Lower leg skin (tissue), 3 donors: ENCODE measurements at regions not wholly inside any gene's neighbourhood (a gene's known extent, or its start where the extent isn't known, plus 50 kb on each side); places are given as distances from the start of the nearest gene placed in this dataset.

Experiments used
- POLR2A ChIP-seq, 2 donors: fragments of 450-650 bp; IDR thresholded peaks; one replicate each; pipeline ENCODE4 v1.6.1; 2016 to 2017; ENCODE audit warnings: antibody characterized with exemption in 2 of 2, mild to moderate bottlenecking in 1 of 2, moderate library complexity in 1 of 2
- TF ChIP-seq, protein P1 (sequence below), 3 donors: fragments of 450-650 bp; IDR thresholded peaks; one replicate each; pipeline ENCODE4 v1.5.1; 2016; ENCODE audit warnings: antibody characterized with exemption in 3 of 3, mild to moderate bottlenecking in 3 of 3, moderate library complexity in 2 of 3

DNA sequence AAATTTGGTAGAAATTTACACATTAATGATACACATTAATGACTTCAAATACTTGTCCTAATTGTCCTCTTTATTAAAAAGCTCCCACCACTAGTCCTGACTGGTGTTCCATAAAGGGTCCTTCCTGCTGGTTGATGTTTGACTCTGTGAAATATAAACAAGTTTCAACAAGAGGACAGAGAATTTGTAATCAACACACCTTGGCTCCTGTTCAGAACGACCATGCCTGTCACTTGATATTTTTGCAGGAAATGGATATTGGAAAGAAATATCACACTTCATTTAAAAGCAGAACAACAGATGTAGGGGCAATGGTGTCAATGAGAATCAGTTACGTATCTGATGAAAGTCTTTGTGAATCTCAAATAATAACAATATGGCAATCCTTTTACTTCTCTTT is 211.7 kb downstream of the ENC1 start:
- TF ChIP-seq, protein P1, sequence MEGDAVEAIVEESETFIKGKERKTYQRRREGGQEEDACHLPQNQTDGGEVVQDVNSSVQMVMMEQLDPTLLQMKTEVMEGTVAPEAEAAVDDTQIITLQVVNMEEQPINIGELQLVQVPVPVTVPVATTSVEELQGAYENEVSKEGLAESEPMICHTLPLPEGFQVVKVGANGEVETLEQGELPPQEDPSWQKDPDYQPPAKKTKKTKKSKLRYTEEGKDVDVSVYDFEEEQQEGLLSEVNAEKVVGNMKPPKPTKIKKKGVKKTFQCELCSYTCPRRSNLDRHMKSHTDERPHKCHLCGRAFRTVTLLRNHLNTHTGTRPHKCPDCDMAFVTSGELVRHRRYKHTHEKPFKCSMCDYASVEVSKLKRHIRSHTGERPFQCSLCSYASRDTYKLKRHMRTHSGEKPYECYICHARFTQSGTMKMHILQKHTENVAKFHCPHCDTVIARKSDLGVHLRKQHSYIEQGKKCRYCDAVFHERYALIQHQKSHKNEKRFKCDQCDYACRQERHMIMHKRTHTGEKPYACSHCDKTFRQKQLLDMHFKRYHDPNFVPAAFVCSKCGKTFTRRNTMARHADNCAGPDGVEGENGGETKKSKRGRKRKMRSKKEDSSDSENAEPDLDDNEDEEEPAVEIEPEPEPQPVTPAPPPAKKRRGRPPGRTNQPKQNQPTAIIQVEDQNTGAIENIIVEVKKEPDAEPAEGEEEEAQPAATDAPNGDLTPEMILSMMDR (IDR thresholded peaks at IDR 0.05) = no peak
- TF ChIP-seq POLR2A (IDR thresholded peaks at IDR 0.05) = no peak
